T-helper 2 cell treated with Interferon-gamma antibody and Interleukin-4, amounts not matched to agents 100 ng/mL and 5 ng/mL, for 36 hours (primary cell): ENCODE measurements at regions not wholly inside any gene's neighbourhood (a gene's known extent, or its start where the extent isn't known, plus 50 kb on each side); places are given as distances from the start of the nearest gene placed in this dataset.
"Not testable (repeated sequence)": the region's sequence is repeated elsewhere in the genome, so short reads cannot be mapped to it uniquely, and the experiment has no call there.

Source experiments
- intact Hi-C: fragments of 100-400 bp; cut with micrococcal nuclease; formaldehyde crosslinking; loops from one replicate; pipeline ENCODE4 v1.15.1; 2023

- intact Hi-C loops, result no loop called here
Measured at GRCh38 chr2:111663471-111664274, 220.3 kb downstream of the ANAPC1 start.

DNA sequence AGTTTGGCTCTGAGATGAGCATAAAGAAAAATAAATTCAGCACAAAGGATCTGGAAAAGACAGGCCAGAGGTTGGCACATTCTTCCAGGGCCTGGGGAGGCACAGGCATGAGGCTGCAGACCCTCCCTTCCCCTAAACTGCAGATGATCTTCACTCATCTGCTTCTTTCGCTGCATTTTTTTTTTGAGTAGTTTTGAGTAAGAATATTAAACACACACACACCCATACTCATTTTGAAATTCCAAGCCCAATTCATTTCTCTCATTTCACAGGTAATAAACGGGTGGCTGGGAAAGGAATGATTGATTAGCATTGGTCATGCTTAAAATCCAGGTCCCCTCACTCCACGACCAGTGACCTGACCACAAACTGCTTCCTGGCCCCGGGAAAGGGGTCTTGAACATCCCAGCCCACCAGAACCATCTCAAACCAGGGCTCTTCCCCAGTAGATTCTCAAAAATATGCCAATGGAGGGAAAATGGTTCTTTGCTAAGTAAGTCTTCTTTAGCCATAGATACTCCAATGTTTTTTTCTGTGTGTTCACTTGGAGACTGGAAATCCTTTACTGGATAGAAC is 219.6 kb downstream of the ANAPC1 start:
- intact Hi-C loops, result no loop called here

DNA sequence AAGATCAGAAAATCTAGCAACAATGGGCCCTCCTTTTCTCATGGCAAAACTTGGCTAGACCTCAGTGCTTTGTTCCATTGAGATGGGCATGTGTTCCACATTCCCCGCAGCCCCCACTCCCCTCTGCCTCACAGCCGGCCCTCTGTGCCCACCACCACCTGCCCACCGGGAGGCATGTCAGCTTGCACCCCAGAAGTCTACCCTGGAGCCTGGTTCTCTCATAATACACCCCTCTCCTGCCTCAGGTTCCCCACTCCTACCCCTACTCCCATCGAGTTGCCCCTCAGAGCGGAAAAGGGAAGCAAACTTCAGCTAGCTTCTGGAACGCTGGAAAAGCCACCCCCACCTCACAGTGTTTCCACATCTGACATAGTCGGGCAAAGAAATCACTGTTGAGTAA is 219.0 kb downstream of the ANAPC1 start:
- intact Hi-C loops, result no loop called here

DNA sequence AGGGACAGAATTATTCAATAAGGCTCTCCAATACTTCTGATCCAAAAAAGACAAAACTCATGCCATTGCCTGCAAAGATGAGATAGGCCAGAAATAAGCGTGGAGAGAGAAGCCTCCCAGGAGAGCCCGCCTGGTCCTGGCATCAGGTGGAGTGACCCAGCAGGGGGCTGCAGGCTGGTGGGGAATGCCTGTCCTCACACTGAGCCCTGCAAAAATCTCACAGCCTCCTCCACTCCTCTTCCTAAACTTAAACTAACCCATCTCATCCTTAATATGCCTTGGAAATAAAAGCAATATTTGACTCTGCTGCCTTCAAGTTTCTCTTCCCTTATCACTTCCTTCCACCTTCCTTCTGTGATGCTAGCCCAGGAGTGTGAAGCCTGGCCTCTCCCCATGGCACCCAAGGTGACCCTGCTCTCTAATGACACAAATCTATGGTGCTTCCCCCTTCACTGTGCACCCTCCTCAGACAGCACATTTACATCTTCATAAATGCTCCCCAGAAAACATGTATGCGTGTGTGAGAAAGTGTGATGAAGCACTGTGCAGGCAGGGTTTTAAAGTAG is 218.4 kb downstream of the ANAPC1 start:
- intact Hi-C loops, result no loop called here

GRCh38 chr2:111666160-111666559 is 217.8 kb downstream of the ANAPC1 start:
- intact Hi-C loops, result no loop called here

DNA sequence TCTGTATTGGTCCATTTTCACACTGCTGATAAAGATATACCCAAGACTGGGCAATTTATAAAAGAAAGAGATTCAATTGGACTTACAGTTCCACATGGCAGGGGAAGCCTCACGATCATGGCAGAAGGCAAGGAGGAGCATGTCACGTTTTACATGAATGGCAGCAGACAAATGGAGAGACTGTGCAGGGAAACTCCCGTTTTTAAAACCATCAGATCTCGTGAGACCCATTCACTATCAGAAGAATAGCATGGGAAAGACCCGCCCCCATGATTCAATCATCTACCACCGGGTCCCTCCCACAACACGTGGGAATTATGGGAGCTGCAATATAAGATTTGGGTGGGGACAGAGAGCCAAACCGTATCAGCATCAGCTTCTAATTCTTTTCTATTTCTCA is 217.0 kb downstream of the ANAPC1 start:
- intact Hi-C loops, result no loop called here

- intact Hi-C loops, result no loop called here
Measured at GRCh38 chr2:111667542-111668273, 216.3 kb downstream of the ANAPC1 start.

- intact Hi-C loops, result no loop called here
Measured at GRCh38 chr2:111668274-111668616, 215.7 kb downstream of the ANAPC1 start.

GRCh38 chr2:111668741-111669140 is 215.3 kb downstream of the ANAPC1 start:
- intact Hi-C loops, result no loop called here

DNA sequence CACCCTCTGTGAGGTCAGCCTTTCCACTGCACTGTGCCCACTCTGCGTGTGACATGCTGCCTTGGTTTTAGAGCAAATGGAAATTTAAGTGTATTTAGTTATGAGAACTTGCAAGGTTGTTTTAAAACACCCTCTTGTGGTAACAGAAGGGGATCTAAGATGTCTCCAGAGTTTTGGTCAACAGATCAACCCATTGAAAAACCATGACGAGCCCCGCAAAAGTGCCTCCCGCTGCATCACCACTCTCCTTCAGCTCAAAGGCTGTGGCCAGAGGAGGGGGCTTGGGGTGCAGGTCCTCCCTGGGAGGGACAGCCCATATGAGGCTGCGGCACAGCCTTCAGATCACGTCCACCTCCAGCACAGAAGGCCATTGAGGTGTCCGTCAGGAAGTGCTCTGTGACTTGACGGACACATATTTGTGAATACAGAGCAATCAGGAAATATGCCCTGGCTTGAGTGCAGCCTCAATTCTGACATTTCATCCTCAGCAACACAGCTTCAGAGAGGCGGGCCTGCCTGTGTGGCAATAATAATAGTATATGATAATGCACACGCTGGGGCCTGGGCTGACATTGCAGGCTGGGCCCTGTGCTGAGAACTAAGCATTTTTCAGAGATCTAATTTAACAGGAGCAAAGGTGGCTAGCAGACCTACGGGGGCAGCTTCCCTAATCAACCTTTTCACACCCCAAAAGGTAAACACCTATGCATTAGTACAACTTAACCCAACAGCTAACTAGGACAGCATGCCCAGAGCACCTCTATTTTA is 213.9 kb downstream of the ANAPC1 start:
- intact Hi-C loops, result no loop called here

- intact Hi-C loops, result no loop called here
Measured at GRCh38 chr2:111670776-111671175, 213.2 kb downstream of the ANAPC1 start.

DNA sequence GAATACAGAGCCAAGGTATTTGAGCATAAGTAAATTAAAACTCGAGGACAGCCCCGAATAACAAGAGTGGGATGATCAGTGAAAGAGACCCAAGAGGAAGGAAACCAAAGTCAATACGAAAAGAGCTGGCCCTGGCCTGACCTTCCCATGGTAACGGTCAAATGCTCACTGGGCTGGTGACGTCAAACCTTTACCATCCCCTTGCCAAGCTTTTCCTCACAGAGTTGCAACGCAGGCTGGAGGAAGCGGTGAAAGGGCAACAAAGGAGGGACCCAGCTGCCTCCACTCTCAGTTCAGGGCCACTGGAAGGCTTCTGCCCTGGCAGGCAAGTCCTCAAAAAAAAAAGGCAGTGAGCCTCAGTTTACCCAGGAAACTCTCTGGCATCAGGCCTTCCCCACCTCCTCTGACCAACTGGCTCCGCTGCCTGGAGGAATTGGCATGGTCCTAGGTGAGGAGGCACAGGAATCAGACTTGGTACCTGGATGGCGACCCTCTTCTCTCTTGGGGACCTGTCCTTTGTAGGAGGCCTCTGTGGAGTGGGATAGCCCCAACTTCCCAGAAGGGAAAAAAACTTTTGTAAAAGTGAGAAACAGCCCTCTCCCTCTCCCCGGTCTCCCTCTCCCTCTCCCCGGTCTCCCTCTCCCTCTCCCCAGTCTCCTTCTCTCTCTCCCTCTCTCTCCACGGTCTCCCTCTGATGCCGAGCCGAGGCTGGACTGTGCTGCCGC is 212.4 kb downstream of the ANAPC1 start:
- intact Hi-C loops, result no loop called here

- intact Hi-C loops, result not testable (repeated sequence)
Measured at GRCh38 chr2:111672641-111673040, 211.4 kb downstream of the ANAPC1 start.

DNA sequence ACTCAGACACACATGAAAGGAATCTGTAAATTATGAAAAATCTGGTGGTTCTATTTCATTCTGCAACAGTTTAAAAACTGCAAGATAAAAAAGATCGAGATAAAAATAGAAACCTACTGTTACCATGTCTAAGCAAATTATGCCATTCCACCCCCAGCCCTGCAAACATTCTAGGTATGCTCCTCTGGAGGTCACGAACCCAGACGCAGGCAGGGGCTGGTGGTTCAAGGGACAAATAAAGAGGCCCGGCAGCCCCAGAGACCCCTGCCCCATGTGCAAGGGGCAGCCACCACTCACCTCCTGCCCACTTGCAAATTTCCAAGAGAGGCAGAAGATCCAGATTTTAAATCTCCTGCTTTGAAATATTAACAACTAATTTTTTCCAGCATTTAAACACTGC is 210.5 kb downstream of the ANAPC1 start:
- intact Hi-C loops, result no loop called here

- intact Hi-C loops, result no loop called here
Measured at GRCh38 chr2:111675419-111676194, 208.4 kb downstream of the ANAPC1 start.

GRCh38 chr2:111676291-111676822 is 207.6 kb downstream of the ANAPC1 start:
- intact Hi-C loops, result no loop called here

- intact Hi-C loops, result no loop called here
Measured at GRCh38 chr2:111678161-111678560, 205.8 kb downstream of the ANAPC1 start.

GRCh38 chr2:111678651-111679050 is 205.3 kb downstream of the ANAPC1 start:
- intact Hi-C loops, result no loop called here

DNA sequence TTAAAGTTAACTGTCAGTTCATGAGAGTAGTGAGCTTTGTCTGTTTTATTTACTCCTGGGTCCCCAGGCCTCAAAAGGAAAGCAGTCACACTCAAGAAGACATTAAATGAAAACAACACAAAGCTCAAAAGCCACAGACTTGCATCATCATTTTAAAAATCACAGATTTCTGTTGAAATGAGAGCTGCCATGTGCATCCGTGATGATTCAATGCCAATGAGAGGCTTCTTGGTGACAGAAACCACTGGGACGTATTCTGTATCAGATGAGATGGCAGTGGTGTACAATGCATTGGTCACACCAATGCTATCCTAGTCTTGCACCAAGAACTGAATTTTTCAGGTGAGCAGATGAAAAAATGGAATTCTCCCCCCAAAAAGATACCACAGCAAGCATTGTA is 204.8 kb downstream of the ANAPC1 start:
- intact Hi-C loops, result no loop called here

- intact Hi-C loops, result no loop called here
Measured at GRCh38 chr2:111684611-111685010, 199.4 kb downstream of the ANAPC1 start.
